Stimulated activated CD4-positive, alpha-beta T cell treated with anti-CD3 and anti-CD28 coated beads, Interleukin-12 subunit alpha, Interleukin-12 subunit beta, amount 100 ng/mL, for 48 hours (primary cell): ENCODE measurements at regions not wholly inside any gene's neighbourhood (a gene's known extent, or its start where the extent isn't known, plus 50 kb on each side); places are given as distances from the start of the nearest gene placed in this dataset.
"Not testable (repeated sequence)": the region's sequence is repeated elsewhere in the genome, so short reads cannot be mapped to it uniquely, and the experiment has no call there.

Experiments
- DNase-seq, 3 donors: peaks; one replicate each; pipeline ENCODE4 v3.0.0-alpha.2; 2020; ENCODE audit warnings: low read depth in 2 of 3, low spot score in 1 of 3

GRCh38 chr6:167688123-167688522 is 138.6 kb upstream of the AFDN start:
- DNase-seq = no peak

GRCh38 chr6:167689278-167689677 is 137.4 kb upstream of the AFDN start:
- no peak for DNase-seq

- DNase-seq = no peak
Measured at GRCh38 chr6:167689751-167690150, 137.0 kb upstream of the AFDN start.

- DNase-seq = not testable (repeated sequence)
Measured at GRCh38 chr6:167690167-167690922, 136.4 kb upstream of the AFDN start.

- DNase-seq = no peak
Measured at GRCh38 chr6:167690931-167691330, 135.8 kb upstream of the AFDN start.

- DNase-seq = no peak
Measured at GRCh38 chr6:167691533-167692312, 135.0 kb upstream of the AFDN start.

GRCh38 chr6:167693478-167693877 is 133.2 kb upstream of the AFDN start:
- DNase-seq = not testable (repeated sequence)

GRCh38 chr6:167695831-167696230 is 130.9 kb upstream of the AFDN start:
- DNase-seq = no peak

- DNase-seq = no peak
Measured at GRCh38 chr6:167696296-167696695, 130.4 kb upstream of the AFDN start.

- DNase-seq = no peak
Measured at GRCh38 chr6:167697316-167697715, 129.4 kb upstream of the AFDN start.

GRCh38 chr6:167698540-167698939 is 128.2 kb upstream of the AFDN start:
- no peak for DNase-seq

GRCh38 chr6:167699141-167699931 is 127.4 kb upstream of the AFDN start:
- peak; percentile 38 to 54 (median 39) for DNase-seq

- no peak for DNase-seq
Measured at GRCh38 chr6:167700199-167700598, 126.5 kb upstream of the AFDN start.

GRCh38 chr6:167701010-167701409 is 125.7 kb upstream of the AFDN start:
- no peak for DNase-seq

- DNase-seq = no peak
Measured at GRCh38 chr6:167702241-167702827, 124.4 kb upstream of the AFDN start.

GRCh38 chr6:167703347-167703746 is 123.4 kb upstream of the AFDN start:
- DNase-seq = no peak

- DNase-seq = no peak
Measured at GRCh38 chr6:167703781-167704180, 122.9 kb upstream of the AFDN start.

GRCh38 chr6:167704396-167704901 is 122.3 kb upstream of the AFDN start:
- DNase-seq = no peak

- DNase-seq = no peak
Measured at GRCh38 chr6:167705211-167705750, 121.4 kb upstream of the AFDN start.

GRCh38 chr6:167706313-167707109 is 120.2 kb upstream of the AFDN start:
- peak; percentile 53 to 61 (median 57) for DNase-seq
